SK-N-SH (cell line): ENCODE measurements at regions not wholly inside any gene's neighbourhood (a gene's known extent, or its start where the extent isn't known, plus 50 kb on each side); places are given as distances from the start of the nearest gene placed in this dataset.
A peak's percentile ranks its signal among the peaks of the same experiment; 100 is the strongest.

Experiments used
- CTCF ChIA-PET: fragments of 300-600, 350-600 bp; formaldehyde crosslinking; extraction: SDS; loops from one replicate; lab custom pipeline; 2021; lab: Yijun Ruan, JAX
- POLR2A ChIA-PET: fragments of 350-600 bp; sonication (Branson Sonifier 250); formaldehyde crosslinking; extraction: SDS; loops from one replicate; lab custom pipeline; 2020; ENCODE audit warnings: antibody characterized with exemption, inconsistent platforms; lab: Yijun Ruan, JAX
- DNase-seq: peaks from one replicate; pipeline ENCODE4 v3.0.0; 2012
- H2AFZ ChIP-seq: fragments of 200-600 bp; sonication (generic); 2 replicates; pipeline ENCODE4 v1.8.1; 2016; ENCODE audit warnings: antibody characterized with exemption, mild to moderate bottlenecking, low read depth
- H3F3A ChIP-seq: fragments of 200-600 bp; sonication (generic); replicated peaks from 2 replicates; pipeline ENCODE3; 2016; ENCODE audit warnings: antibody characterized with exemption, mild to moderate bottlenecking; ENCODE audit not compliant: insufficient read depth
- H3K27ac ChIP-seq, 2 experiments: fragments of 200-500 bp in 1 of 2; fragments of 200-600 bp in 1 of 2; sonication (Bioruptor generic) in 1 of 2; sonication (generic), shearing (Covaris generic) in 1 of 2; 2 replicates each; pipeline versions ENCODE4 v1.5.1 to v1.6.1; 2014 to 2016; ENCODE audit warnings: low read depth in 2 of 2, inconsistent platforms in 1 of 2, low read length in 1 of 2, mild to moderate bottlenecking in 1 of 2, mixed read lengths in 1 of 2
- H3K27me3 ChIP-seq: fragments of 200-600 bp; sonication (generic), shearing (Covaris generic); 2 replicates; pipeline ENCODE4 v1.6.1; 2016; ENCODE audit warnings: mixed run types; ENCODE audit not compliant: insufficient read depth
- H3K36me3 ChIP-seq, 2 experiments: fragments of 200-500 bp in 1 of 2; fragments of 200-600 bp in 1 of 2; sonication (Bioruptor generic) in 1 of 2; sonication (generic) in 1 of 2; replicated peaks in 1 of 2; 2 replicates each; pipeline versions ENCODE3 to v1.5.1; 2014 to 2016; ENCODE audit warnings: low read length in 1 of 2, mild to moderate bottlenecking in 1 of 2; ENCODE audit not compliant: insufficient read depth in 2 of 2, control insufficient read depth in 1 of 2
- H3K4me1 ChIP-seq, 2 experiments: fragments of 200-500 bp in 1 of 2; fragments of 200-600 bp in 1 of 2; sonication (Bioruptor generic) in 1 of 2; sonication (generic), shearing (Covaris generic) in 1 of 2; 2 replicates each; pipeline versions ENCODE4 v1.5.1 to v1.6.1; 2014 to 2016; ENCODE audit warnings: low read depth in 1 of 2, low read length in 1 of 2, mixed run types in 1 of 2; ENCODE audit not compliant: insufficient read depth in 2 of 2, control insufficient read depth in 1 of 2
- H3K4me2 ChIP-seq: fragments of 200-600 bp; sonication (generic), shearing (Covaris generic); 2 replicates; pipeline ENCODE4 v1.6.1; 2017; ENCODE audit warnings: mixed run types
- H3K4me3 ChIP-seq, 2 experiments: fragments of 200-500 bp in 1 of 2; fragments of 200-600 bp in 1 of 2; sonication (Bioruptor generic) in 1 of 2; sonication (generic), shearing (Covaris generic) in 1 of 2; 2 replicates each; pipeline versions ENCODE4 v1.5.1 to v1.8.1; 2014 to 2016; ENCODE audit warnings: low read depth in 2 of 2, inconsistent platforms in 1 of 2, low read length in 1 of 2, mild to moderate bottlenecking in 1 of 2, mixed read lengths in 1 of 2, moderate library complexity in 1 of 2
- H3K79me2 ChIP-seq: fragments of 200-600 bp; sonication (generic); 2 replicates; pipeline ENCODE4 v1.8.1; 2017; ENCODE audit warnings: mild to moderate bottlenecking; ENCODE audit not compliant: insufficient read depth
- H3K9ac ChIP-seq: fragments of 200-600 bp; sonication (generic); 2 replicates; pipeline ENCODE4 v1.6.1; 2017; ENCODE audit warnings: mixed run types
- H3K9me2 ChIP-seq: fragments of 200-600 bp; sonication (generic); 2 replicates; pipeline ENCODE4 v1.6.1; 2017; ENCODE audit warnings: mixed run types
- H3K9me3 ChIP-seq: fragments of 200-600 bp; sonication (generic); 2 replicates; pipeline ENCODE4 v1.6.1; 2017; ENCODE audit warnings: mixed run types, mild to moderate bottlenecking, moderate library complexity
- H4K20me1 ChIP-seq: fragments of 200-600 bp; sonication (generic); 2 replicates; pipeline ENCODE4 v1.6.1; 2017; ENCODE audit warnings: mild to moderate bottlenecking, mixed run types; ENCODE audit not compliant: insufficient read depth
- GABPA ChIP-seq: IDR thresholded peaks from 2 replicates; pipeline ENCODE4 v1.4.0; 2012; ENCODE audit warnings: low read depth, mild to moderate bottlenecking
- RAD21 ChIP-seq: IDR thresholded peaks from 2 replicates; pipeline ENCODE4 v1.6.1; 2012; ENCODE audit warnings: mild to moderate bottlenecking, low read length
- REST ChIP-seq: IDR thresholded peaks from 2 replicates; pipeline ENCODE4 v1.6.1; 2012; ENCODE audit warnings: mild to moderate bottlenecking, low read depth, low read length, moderate library complexity
- RXRA ChIP-seq: IDR thresholded peaks from 2 replicates; pipeline ENCODE4 v1.4.0; 2012; ENCODE audit warnings: low read depth, mild to moderate bottlenecking, borderline replicate concordance
- USF1 ChIP-seq: IDR thresholded peaks from 2 replicates; pipeline ENCODE4 v1.4.0; 2012; ENCODE audit warnings: low read depth, borderline replicate concordance
- USF2 ChIP-seq: fragments of 150-350 bp; IDR thresholded peaks from 2 replicates; pipeline ENCODE4 v1.6.1; 2017; ENCODE audit warnings: antibody characterized with exemption, low read length, low read depth, borderline replicate concordance
- ZBTB33 ChIP-seq: IDR thresholded peaks from 2 replicates; pipeline ENCODE4 v1.4.0; 2012; ENCODE audit warnings: low read depth, borderline replicate concordance
- WGBS: methylation state at CpG from one replicate; pipeline ENCODE4 v1.1.6; 2017; ENCODE audit warnings: low lambda C conversion rate; 5-methylcytosine and 5-hydroxymethylcytosine counted together

GRCh38 chr1:228989176-228989575 lies 253.9 kb downstream of the RHOU start:
- ChIA-PET POLR2A (no interaction called here), CTCF (interaction anchor here (0.5 to 1.5 kb wide), 3 partner anchors 69 to 493 kb away, joined by 3 to 4 read pairs (median 3); no protein-coding TSS in a partner anchor)
- Histone ChIP-seq H3K4me2 (no peak overlapping the region), H3F3A (no peaks in the 10 kb centered on the region), H3K36me3 (no peaks in the 10 kb centered on the region), H3K9me3 (no peaks in the 10 kb centered on the region), H3K79me2 (no peaks in the 10 kb centered on the region), H3K27ac (no peak overlapping the region; a peak in 1 of 4 replicates), H3K4me1 (peaks cover 0 to 55% of the 10 kb centered on the region in 2 experiments; a peak in 1 of 4 replicates), H4K20me1 (no peaks in the 10 kb centered on the region), H3K9me2 (no peaks in the 10 kb centered on the region), H3K4me3 (no peak overlapping the region), H2AFZ (no peak overlapping the region), H3K9ac (no peak overlapping the region), H3K27me3 (peaks cover 6% of the 10 kb centered on the region; the same call in 1 of the 2 replicates)
- WGBS = 70% methylated on average over 9 of the region's 9 CpGs
- DNase-seq = no peak
- TF ChIP-seq RXRA (no peak), ZBTB33 (no peak), USF2 (no peak), REST (no peak), USF1 (no peak)

- ChIA-PET CTCF (interaction anchor here (0.5 to 1.5 kb wide), 3 partner anchors 69 to 492 kb away, joined by 3 to 4 read pairs (median 3); no protein-coding TSS in a partner anchor), POLR2A (interaction anchor here (0.7 kb wide), 1 partner anchor 124 kb away, joined by 3 read pairs; no protein-coding TSS in a partner anchor)
- Histone ChIP-seq H3K4me2 (no peak overlapping the region), H3K36me3 (no peaks in the 10 kb centered on the region), H3K4me3 (no peak overlapping the region), H3K27ac (peak overlapping the region in 1 of 2 experiments; percentile 75; a peak in 1 of 4 replicates), H3K27me3 (peaks cover 6% of the 10 kb centered on the region; the same call in 1 of the 2 replicates), H3K79me2 (no peaks in the 10 kb centered on the region), H3K9me3 (no peaks in the 10 kb centered on the region), H3K4me1 (peaks cover 0 to 51% of the 10 kb centered on the region in 2 experiments; a peak in 1 of 4 replicates), H3K9ac (no peak overlapping the region), H4K20me1 (no peaks in the 10 kb centered on the region), H2AFZ (no peak overlapping the region), H3K9me2 (no peaks in the 10 kb centered on the region), H3F3A (no peaks in the 10 kb centered on the region)
- DNase-seq = no peak
- TF ChIP-seq GABPA = no peak
- peak; percentile 31 for TF ChIP-seq RAD21
- 85% methylated on average over 5 of the region's 5 CpGs for WGBS
These were observed 254.4 kb downstream of the RHOU start for GRCh38 chr1:228989676-228989991.
